AG04449 (cell line): ENCODE measurements at regions not wholly inside any gene's neighbourhood (a gene's known extent, or its start where the extent isn't known, plus 50 kb on each side); places are given as distances from the start of the nearest gene placed in this dataset.

ENCODE experiments used
- CTCF ChIA-PET: fragments of 350-600 bp; formaldehyde crosslinking; extraction: SDS; loops from one replicate; lab custom pipeline; 2021; ENCODE audit warnings: antibody characterized with exemption; lab: Yijun Ruan, JAX
- POLR2A ChIA-PET: fragments of 400-600, 350-600 bp; formaldehyde crosslinking; extraction: SDS; loops from one replicate; lab custom pipeline; 2020; ENCODE audit warnings: antibody characterized with exemption, inconsistent platforms; lab: Yijun Ruan, JAX
- DNase-seq: peaks from one replicate; pipeline ENCODE4 v3.0.0-alpha.2; 2010; ENCODE audit warnings: low read depth, low spot score
- H3K4me3 ChIP-seq: 2 replicates; pipeline ENCODE4 v1.5.1; 2011; ENCODE audit warnings: low read depth, mild to moderate bottlenecking, control low read depth, low read length
- TF ChIP-seq, protein P1 (sequence below): IDR thresholded peaks from one replicate; pipeline ENCODE4 v1.5.1; 2011; ENCODE audit warnings: mild to moderate bottlenecking, moderate library complexity, low read length, control low read depth, inconsistent platforms; ENCODE audit not compliant: insufficient read depth; ENCODE audit errors: missing control alignments

- CTCF ChIA-PET: no interaction called here
Observed at GRCh38 chr14:37948266-37948665, 259.4 kb upstream of the SSTR1 start.

GRCh38 chr14:37968664-37969240 is 239.0 kb upstream of the SSTR1 start:
- ChIA-PET POLR2A (no interaction called here), CTCF (no interaction called here)
- no peak for DNase-seq
- TF ChIP-seq, protein P1, sequence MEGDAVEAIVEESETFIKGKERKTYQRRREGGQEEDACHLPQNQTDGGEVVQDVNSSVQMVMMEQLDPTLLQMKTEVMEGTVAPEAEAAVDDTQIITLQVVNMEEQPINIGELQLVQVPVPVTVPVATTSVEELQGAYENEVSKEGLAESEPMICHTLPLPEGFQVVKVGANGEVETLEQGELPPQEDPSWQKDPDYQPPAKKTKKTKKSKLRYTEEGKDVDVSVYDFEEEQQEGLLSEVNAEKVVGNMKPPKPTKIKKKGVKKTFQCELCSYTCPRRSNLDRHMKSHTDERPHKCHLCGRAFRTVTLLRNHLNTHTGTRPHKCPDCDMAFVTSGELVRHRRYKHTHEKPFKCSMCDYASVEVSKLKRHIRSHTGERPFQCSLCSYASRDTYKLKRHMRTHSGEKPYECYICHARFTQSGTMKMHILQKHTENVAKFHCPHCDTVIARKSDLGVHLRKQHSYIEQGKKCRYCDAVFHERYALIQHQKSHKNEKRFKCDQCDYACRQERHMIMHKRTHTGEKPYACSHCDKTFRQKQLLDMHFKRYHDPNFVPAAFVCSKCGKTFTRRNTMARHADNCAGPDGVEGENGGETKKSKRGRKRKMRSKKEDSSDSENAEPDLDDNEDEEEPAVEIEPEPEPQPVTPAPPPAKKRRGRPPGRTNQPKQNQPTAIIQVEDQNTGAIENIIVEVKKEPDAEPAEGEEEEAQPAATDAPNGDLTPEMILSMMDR: no peak
- H3K4me3 ChIP-seq: no peak overlapping the region

More at GRCh38 chr14:37948266-37948665, 259.4 kb upstream of the SSTR1 start:
- POLR2A ChIA-PET: no interaction called here
- TF ChIP-seq, protein P1: no peak
- DNase-seq: no peak
- H3K4me3 ChIP-seq: no peak overlapping the region

DNA sequence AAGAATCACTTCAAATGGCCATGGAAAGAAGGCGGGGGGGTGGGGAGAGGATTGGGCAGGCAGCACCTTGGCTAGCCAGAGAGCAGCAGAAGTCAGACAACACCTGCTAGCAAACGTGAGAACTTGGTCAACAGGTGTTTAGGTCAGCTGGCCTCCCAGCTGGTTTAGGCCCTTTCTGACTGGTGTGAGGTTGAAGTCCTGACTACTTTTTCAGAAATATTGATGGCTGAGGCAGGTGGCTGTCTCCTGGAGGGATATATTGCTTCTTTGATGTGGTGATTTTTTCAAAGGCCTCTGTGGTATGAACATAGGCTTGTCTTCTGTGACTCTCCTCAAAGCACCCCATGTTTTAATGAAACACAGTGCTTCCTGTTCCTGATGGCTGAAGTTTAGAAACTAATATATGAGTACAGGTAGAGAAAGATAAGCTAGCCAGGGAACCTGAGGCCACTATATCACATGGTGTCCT is 238.2 kb upstream of the SSTR1 start:
- CTCF ChIA-PET: no interaction called here
- TF ChIP-seq, protein P1: no peak
- DNase-seq: no peak
- POLR2A ChIA-PET: no interaction called here
- no peak overlapping the region for H3K4me3 ChIP-seq

DNA sequence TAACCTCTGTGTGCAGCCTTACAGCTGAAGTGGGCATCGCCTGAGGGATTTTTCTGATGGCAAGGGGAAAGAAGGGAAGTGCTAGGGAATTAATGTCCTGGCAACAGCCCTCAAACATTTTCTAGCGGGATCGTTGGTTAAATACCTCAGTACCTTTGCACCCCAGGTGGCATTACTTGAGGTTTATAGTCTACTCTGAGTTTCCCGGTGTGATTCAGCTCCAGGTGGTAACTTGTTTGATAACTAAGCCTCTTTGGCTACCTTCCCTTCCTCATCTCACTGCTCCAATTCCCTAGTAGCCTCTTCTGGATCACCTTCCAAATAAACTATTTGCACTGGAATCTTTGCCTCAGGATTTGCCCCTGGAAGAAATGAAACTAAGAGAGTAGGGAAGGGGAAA is 237.0 kb upstream of the SSTR1 start:
- ChIA-PET CTCF (no interaction called here), POLR2A (no interaction called here)
- TF ChIP-seq, protein P1: no peak
- H3K4me3 ChIP-seq: no peak overlapping the region
- DNase-seq: no peak

GRCh38 chr14:37972941-37973887 is 234.5 kb upstream of the SSTR1 start:
- no peak for DNase-seq
- TF ChIP-seq, protein P1: no peak
- H3K4me3 ChIP-seq: no peak overlapping the region
- ChIA-PET CTCF (interaction anchor here (1.2 to 1.5 kb wide), 2 partner anchors 13 to 894 kb away, joined by 6 to 8 read pairs; no protein-coding TSS in a partner anchor), POLR2A (no interaction called here)

GRCh38 chr14:37974421-37974820 is 233.3 kb upstream of the SSTR1 start:
- no peak for DNase-seq
- CTCF ChIA-PET: interaction anchor here (1.2 to 1.5 kb wide), 2 partner anchors 12 to 893 kb away, joined by 6 to 8 read pairs; no protein-coding TSS in a partner anchor
- no peak overlapping the region for H3K4me3 ChIP-seq
- POLR2A ChIA-PET: no interaction called here
- TF ChIP-seq, protein P1: no peak
